GM19467 (cell line): ENCODE measurements at regions not wholly inside any gene's neighbourhood (a gene's known extent, or its start where the extent isn't known, plus 50 kb on each side); places are given as distances from the start of the nearest gene placed in this dataset.
A peak's percentile ranks its signal among the peaks of the same experiment; 100 is the strongest.

Experiments
- ATAC-seq: cut with Tn5 transposase; IDR thresholded peaks from one replicate; pipeline ENCODE4 v1.9.1; 2021; ENCODE audit warnings: mild to moderate bottlenecking, moderate library complexity; ENCODE audit not compliant: unreplicated experiment

DNA sequence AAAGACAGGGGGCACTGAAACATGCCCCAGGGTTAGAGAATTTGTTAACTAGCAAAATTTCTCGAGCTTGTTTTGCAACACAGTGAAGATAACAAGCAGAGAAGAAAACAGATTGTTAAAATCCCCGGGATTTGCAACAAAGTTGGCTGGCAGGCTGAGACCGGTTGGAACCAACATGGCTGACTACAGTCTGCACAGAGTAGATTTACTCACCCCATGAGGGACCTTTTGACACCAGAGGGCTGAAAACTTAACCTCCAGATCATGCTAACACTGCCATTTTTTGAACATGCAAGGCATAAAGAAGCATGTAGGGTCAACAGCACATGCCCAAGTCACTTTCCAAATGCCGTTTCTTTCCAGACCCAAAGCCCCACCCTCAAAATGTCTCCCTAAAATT is 95.2 kb upstream of the TMEM26 start:
- ATAC-seq, result no peak

DNA sequence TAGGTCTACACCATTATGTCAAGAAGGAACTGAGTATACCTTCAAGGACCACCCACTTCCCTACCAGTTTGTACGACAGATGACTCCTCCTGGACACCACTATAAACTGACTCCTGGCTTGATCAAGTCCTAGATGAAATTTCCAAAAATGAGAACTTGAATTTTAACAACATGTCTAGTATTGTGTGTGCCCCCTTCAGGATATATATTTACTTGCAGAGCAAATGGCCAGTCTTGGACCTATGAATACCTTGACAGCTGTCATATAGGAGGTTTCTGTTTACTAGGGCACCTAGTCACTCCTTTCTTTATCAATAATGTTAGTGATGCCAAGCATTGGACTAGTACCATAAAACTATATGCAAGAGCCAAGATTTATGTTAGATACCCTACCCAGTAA is 94.1 kb upstream of the TMEM26 start:
- no peak for ATAC-seq

DNA sequence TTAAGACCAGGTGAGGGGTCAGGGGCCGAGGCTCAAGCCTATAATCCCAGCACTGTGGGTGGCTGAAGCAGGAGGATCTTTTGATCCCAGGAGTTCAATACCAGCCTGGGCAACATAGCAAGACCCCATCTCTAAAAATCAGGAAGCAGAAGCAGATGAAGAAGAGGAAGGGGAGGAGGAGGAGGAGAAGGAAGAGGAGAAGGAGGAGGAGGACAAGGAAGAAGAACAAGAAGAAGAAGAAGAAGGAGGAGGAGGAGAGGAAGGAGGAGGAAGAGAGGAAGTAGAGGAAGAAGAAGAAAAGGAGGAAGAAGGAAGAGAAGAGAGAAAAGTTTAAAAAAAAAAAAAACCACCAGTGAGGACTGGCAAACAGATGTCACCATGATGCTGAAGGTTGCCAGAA is 92.0 kb upstream of the TMEM26 start:
- ATAC-seq, result no peak

DNA sequence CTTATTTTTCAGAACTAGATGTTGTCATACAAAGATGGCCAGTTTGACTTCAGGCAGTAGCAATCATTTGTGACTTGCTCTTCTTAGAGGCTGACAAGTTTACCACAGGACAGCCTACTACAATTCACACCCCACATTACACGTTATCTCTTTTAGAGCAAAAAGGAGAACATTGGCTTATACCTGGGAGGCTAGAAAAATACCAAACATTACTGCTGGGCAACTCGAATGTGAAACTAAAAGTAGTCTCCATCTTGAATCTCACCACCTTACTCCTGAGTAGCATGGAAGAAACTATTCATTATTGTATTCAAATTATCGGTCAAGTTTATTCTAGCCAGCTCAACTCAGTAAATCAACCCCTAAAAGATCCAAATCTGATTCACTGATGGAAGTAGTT is 90.7 kb upstream of the TMEM26 start:
- no peak for ATAC-seq

DNA sequence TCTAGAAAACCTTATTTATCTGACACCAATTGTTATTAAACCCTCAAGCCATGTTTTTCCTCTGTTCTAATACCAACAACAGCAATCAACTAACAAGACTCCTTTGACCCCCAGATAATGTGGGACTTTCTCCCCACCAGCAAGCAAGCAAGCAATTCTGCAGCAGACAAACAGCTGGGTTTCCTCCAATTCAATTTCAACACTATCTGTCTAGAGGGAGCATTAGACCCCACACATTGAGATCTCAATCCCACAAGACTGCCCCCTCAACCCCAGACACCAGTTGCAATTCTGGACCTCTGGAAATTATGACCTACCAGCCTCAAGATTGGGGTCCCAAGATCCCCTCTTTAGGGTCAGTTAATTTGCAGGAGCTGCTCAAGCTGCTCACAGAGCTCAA is 89.4 kb upstream of the TMEM26 start:
- ATAC-seq, result no peak

DNA sequence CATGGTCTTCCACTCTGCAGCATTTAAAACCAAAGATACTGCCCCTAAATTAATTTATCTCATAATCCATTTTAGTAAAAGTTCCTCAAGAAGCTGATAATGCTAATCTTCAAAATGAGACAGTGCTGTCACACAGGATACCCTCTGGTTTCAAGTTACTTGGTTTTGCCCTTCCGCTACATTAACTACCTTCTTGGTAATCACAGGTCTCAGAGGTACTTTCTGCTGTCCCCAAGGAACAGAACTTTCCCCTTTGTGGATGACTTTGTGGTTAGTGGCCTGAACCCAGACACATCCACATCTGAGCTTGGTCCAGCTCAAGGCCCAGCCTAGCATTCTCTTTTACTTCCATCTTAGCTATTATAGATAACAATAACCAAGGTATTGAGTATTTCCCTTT is 88.8 kb upstream of the TMEM26 start:
- peak; percentile 69 for ATAC-seq

DNA sequence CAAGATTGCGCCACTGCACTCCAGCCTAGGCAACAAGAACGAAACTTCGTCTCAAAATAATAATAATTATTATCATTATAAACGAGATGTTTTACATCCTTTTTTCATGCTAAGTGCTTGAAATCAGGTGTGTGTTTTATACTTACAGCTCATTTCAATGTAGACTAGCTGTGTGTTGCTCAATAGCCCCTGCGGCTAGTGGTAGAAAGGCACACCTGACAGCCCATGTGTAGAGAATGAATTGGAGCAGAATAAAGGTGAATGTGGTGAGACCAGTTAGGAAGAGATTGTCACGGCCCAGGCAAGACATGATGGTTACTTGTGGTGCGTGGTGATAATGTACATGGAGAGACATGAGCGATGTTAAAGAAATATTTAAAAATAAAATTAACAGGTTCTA is 86.7 kb upstream of the TMEM26 start:
- no peak for ATAC-seq

DNA sequence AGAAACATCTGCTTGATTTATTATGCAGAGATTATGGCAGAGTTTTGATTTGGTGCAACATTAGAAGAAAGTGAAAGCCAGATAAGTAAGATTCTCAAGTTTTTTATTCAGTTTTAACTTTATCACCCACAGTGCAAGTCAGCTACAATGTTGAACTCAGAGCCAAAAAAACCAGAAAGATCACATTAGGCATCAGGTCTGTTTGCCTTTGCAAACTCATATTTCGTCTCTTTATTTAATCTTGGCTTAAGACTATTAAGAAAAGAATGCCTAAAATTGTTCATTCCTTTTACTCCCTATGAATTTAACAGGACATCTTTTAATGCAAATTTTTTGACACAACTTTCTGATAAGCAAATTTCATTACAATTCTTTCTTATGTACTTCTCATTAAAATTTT is 76.0 kb upstream of the TMEM26 start:
- no peak for ATAC-seq

DNA sequence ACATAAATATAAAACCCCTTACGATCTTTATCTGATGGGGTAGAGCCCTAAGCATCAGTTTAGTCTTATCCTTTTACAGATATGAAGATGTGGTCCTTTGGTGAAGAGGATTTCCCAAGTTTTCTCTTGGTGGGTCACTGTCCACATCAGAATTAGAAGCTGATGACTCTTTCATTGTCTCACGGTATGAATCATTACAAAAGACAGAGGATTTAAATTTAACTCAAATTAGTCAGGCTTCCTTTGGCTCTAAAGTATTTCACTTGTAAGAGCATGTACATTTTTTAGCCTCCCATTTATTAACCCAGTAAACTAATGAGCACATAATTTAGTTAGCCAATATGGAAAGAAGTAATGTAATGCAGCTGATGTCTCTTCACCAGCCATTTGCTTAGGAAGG is 49.9 kb upstream of the TMEM26 start:
- ATAC-seq, result no peak
